DND-41 (cell line): ENCODE measurements at regions not wholly inside any gene's neighbourhood (a gene's known extent, or its start where the extent isn't known, plus 50 kb on each side); places are given as distances from the start of the nearest gene placed in this dataset.

Source experiments
- EZH2 ChIP-seq: IDR thresholded peaks from 3 replicates; pipeline ENCODE4 v1.6.1; 2012; ENCODE audit warnings: borderline replicate concordance, low read depth, mild to moderate bottlenecking, moderate library complexity, low read length, inconsistent platforms; ENCODE audit not compliant: severe bottlenecking
- TF ChIP-seq, protein P1 (sequence below): IDR thresholded peaks from 2 replicates; pipeline ENCODE4 v1.5.1; 2012; ENCODE audit warnings: borderline replicate concordance, low read length, moderate library complexity, mild to moderate bottlenecking; ENCODE audit not compliant: poor library complexity, severe bottlenecking; ENCODE audit errors: extremely low read depth

DNA sequence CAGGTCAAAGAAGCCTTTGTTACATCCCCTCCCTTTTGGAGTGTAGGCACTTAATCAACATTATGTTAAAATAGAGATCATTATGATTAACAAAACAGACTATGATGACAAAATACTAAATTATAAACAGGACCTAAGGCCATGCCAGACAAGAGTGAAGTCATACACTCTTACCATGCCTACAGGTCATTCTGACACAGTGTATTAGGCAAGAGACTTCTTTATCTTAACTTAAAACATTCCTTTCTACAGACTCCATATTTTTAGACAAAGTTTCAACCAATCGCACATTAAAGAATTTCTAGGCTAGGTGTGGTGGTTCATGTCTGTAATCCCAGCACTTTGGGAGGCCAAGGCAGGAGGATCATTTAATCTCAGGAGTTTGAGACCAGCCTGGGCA lies 128.6 kb upstream of the SLC34A2 start:
- TF ChIP-seq EZH2, result no peak
- TF ChIP-seq, protein P1, sequence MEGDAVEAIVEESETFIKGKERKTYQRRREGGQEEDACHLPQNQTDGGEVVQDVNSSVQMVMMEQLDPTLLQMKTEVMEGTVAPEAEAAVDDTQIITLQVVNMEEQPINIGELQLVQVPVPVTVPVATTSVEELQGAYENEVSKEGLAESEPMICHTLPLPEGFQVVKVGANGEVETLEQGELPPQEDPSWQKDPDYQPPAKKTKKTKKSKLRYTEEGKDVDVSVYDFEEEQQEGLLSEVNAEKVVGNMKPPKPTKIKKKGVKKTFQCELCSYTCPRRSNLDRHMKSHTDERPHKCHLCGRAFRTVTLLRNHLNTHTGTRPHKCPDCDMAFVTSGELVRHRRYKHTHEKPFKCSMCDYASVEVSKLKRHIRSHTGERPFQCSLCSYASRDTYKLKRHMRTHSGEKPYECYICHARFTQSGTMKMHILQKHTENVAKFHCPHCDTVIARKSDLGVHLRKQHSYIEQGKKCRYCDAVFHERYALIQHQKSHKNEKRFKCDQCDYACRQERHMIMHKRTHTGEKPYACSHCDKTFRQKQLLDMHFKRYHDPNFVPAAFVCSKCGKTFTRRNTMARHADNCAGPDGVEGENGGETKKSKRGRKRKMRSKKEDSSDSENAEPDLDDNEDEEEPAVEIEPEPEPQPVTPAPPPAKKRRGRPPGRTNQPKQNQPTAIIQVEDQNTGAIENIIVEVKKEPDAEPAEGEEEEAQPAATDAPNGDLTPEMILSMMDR, result no peak
